H1 (cell line): ENCODE measurements at regions not wholly inside any gene's neighbourhood (a gene's known extent, or its start where the extent isn't known, plus 50 kb on each side); places are given as distances from the start of the nearest gene placed in this dataset.

ENCODE experiments used
- CTCF ChIA-PET: fragments of 300-600 bp; sonication (Branson Sonifier 250); formaldehyde crosslinking; loops from one replicate; lab custom pipeline; 2021; ENCODE audit not compliant: partially characterized antibody; lab: Charles Lee
- POLR2A ChIA-PET: fragments of 300-600 bp; sonication (Branson Sonifier 250); formaldehyde crosslinking; loops from one replicate; lab custom pipeline; 2021; ENCODE audit warnings: inconsistent platforms; ENCODE audit not compliant: partially characterized antibody; lab: Charles Lee
- DNase-seq, 2 experiments: peaks; one replicate each; pipeline versions ENCODE4 v3.0.0 to v3.0.0-alpha.2; 2010 to 2022; ENCODE audit warnings: low spot score in 2 of 2, low read depth in 1 of 2, mixed read lengths in 1 of 2
- FAIRE-seq: peaks from 2 replicates; lab custom pipeline; 2011; peaks lifted over from hg19 to GRCh38; lab: Jason Lieb, UNC
- H2AFZ ChIP-seq: 2 replicates; pipeline ENCODE4 v1.8.1; 2012; ENCODE audit warnings: low read length, inconsistent platforms
- H2AK5ac ChIP-seq: 2 replicates; pipeline ENCODE4 v1.6.1; 2013; ENCODE audit warnings: low read depth, low read length
- H2BK120ac ChIP-seq: replicated peaks from 2 replicates; pipeline ENCODE3; 2013; ENCODE audit warnings: low read depth, low read length, inconsistent platforms
- H2BK12ac ChIP-seq: 2 replicates; pipeline ENCODE4 v1.6.1; 2013; ENCODE audit warnings: low read depth, low read length
- H2BK15ac ChIP-seq: 2 replicates; pipeline ENCODE4 v1.6.1; 2013; ENCODE audit warnings: low read length
- H2BK20ac ChIP-seq: 2 replicates; pipeline ENCODE4 v1.6.1; 2013; ENCODE audit warnings: low read length
- H2BK5ac ChIP-seq: 2 replicates; pipeline ENCODE4 v1.6.1; 2013; ENCODE audit warnings: low read depth, low read length
- H3K14ac ChIP-seq: 2 replicates; pipeline ENCODE4 v1.6.1; 2013; ENCODE audit warnings: inconsistent platforms; ENCODE audit not compliant: insufficient read length
- H3K18ac ChIP-seq: 2 replicates; pipeline ENCODE4 v1.6.1; 2013; ENCODE audit warnings: low read length; ENCODE audit errors: extremely low read depth
- H3K23ac ChIP-seq: 2 replicates; pipeline ENCODE4 v1.6.1; 2013; ENCODE audit warnings: inconsistent platforms; ENCODE audit not compliant: insufficient read length
- H3K23me2 ChIP-seq: 2 replicates; pipeline ENCODE4 v1.6.1; 2013; ENCODE audit warnings: low read depth, low read length
- H3K27ac ChIP-seq: 2 replicates; pipeline ENCODE4 v1.6.1; 2011; ENCODE audit warnings: low read depth, low read length, inconsistent platforms
- H3K27me3 ChIP-seq, 4 experiments: replicated peaks in 1 of 4; 1 replicate in 1 of 4; 2 replicates in 3 of 4; pipeline versions ENCODE4 v1.6.1 to v1.8.1; 2011 to 2013; ENCODE audit warnings: low read length in 3 of 4, mild to moderate bottlenecking in 3 of 4, inconsistent platforms in 2 of 4, mixed read lengths in 2 of 4, moderate library complexity in 1 of 4; ENCODE audit not compliant: control insufficient read depth in 3 of 4, insufficient read depth in 3 of 4; ENCODE audit errors: extremely low read depth in 1 of 4
- H3K36me3 ChIP-seq, 4 experiments: 2 replicates each; pipeline versions ENCODE4 v1.6.1 to v1.8.1; 2011 to 2013; ENCODE audit warnings: mild to moderate bottlenecking in 4 of 4, low read length in 3 of 4, moderate library complexity in 2 of 4, control low read depth in 1 of 4, inconsistent platforms in 1 of 4; ENCODE audit not compliant: insufficient read depth in 4 of 4, control insufficient read depth in 2 of 4
- H3K4ac ChIP-seq: replicated peaks from 2 replicates; pipeline ENCODE3; 2013; ENCODE audit warnings: low read length, low read depth, mixed read lengths, inconsistent platforms; ENCODE audit not compliant: insufficient read length
- H3K4me1 ChIP-seq, 4 experiments: replicated peaks in 1 of 4; 1 replicate in 1 of 4; 2 replicates in 3 of 4; pipeline versions ENCODE4 v1.6.1 to v1.8.1; 2011 to 2013; ENCODE audit warnings: low read length in 3 of 4, inconsistent platforms in 2 of 4, mixed read lengths in 1 of 4; ENCODE audit not compliant: insufficient read depth in 4 of 4, control insufficient read depth in 3 of 4
- H3K4me2 ChIP-seq, 2 experiments: 2 replicates each; pipeline versions ENCODE4 v1.6.1 to v1.8.1; 2011 to 2013; ENCODE audit warnings: low read depth in 2 of 2, low read length in 2 of 2, control low read depth in 1 of 2, inconsistent platforms in 1 of 2, mild to moderate bottlenecking in 1 of 2; ENCODE audit not compliant: insufficient read depth in 1 of 2
- H3K4me3 ChIP-seq, 4 experiments: fragments of 200-600, 300-600 bp in 1 of 4; sonication (generic), shearing (Covaris generic), sonication (Bioruptor Twin) in 1 of 4; 2 replicates each; pipeline versions ENCODE4 v1.5.1 to v1.8.1; 2011 to 2016; ENCODE audit warnings: low read length in 4 of 4, low read depth in 3 of 4, control low read depth in 2 of 4, inconsistent platforms in 2 of 4, mild to moderate bottlenecking in 2 of 4, mixed read lengths in 1 of 4, moderate library complexity in 1 of 4; ENCODE audit not compliant: insufficient read depth in 2 of 4; ENCODE audit errors: extremely low read depth in 1 of 4
- H3K56ac ChIP-seq: replicated peaks from 2 replicates; pipeline ENCODE3; 2013; ENCODE audit warnings: low read depth, mild to moderate bottlenecking, mixed read lengths, low read length, inconsistent platforms; ENCODE audit not compliant: insufficient read length
- H3K79me1 ChIP-seq: 2 replicates; pipeline ENCODE4 v1.6.1; 2013; ENCODE audit warnings: low read depth, low read length, control low read depth
- H3K79me2 ChIP-seq, 2 experiments: 2 replicates each; pipeline versions ENCODE4 v1.6.1 to v1.8.1; 2012 to 2013; ENCODE audit warnings: low read length in 2 of 2, mild to moderate bottlenecking in 2 of 2, inconsistent platforms in 1 of 2; ENCODE audit not compliant: insufficient read depth in 2 of 2, control insufficient read depth in 1 of 2
- H3K9ac ChIP-seq, 4 experiments: replicated peaks in 1 of 4; 1 replicate in 1 of 4; 2 replicates in 3 of 4; pipeline versions ENCODE4 v1.6.1 to v1.8.1; 2011 to 2013; ENCODE audit warnings: low read depth in 3 of 4, low read length in 3 of 4, control low read depth in 2 of 4, mild to moderate bottlenecking in 2 of 4, moderate library complexity in 2 of 4, inconsistent platforms in 1 of 4; ENCODE audit errors: extremely low read depth in 1 of 4
- H3K9me3 ChIP-seq, 2 experiments: 2 replicates each; pipeline versions ENCODE4 v1.6.1 to v1.8.1; 2012 to 2013; ENCODE audit warnings: mild to moderate bottlenecking in 2 of 2, moderate library complexity in 2 of 2, control low read depth in 1 of 2, inconsistent platforms in 1 of 2, low read depth in 1 of 2, low read length in 1 of 2, mixed read lengths in 1 of 2; ENCODE audit not compliant: insufficient read depth in 2 of 2
- H4K20me1 ChIP-seq, 2 experiments: replicated peaks in 1 of 2; 2 replicates each; pipeline versions ENCODE3 to v1.8.1; 2011 to 2013; ENCODE audit warnings: inconsistent platforms in 2 of 2, low read length in 2 of 2, mild to moderate bottlenecking in 1 of 2; ENCODE audit not compliant: insufficient read depth in 2 of 2, control insufficient read depth in 1 of 2
- H4K5ac ChIP-seq: 2 replicates; pipeline ENCODE4 v1.6.1; 2013; ENCODE audit warnings: low read length, low read depth, mixed read lengths, inconsistent platforms; ENCODE audit not compliant: insufficient read length
- H4K8ac ChIP-seq: 2 replicates; pipeline ENCODE4 v1.8.0; 2013; ENCODE audit warnings: mild to moderate bottlenecking, moderate library complexity, low read length, inconsistent platforms; ENCODE audit not compliant: insufficient read depth; ENCODE audit errors: extremely low read depth
- H4K91ac ChIP-seq: replicated peaks from 2 replicates; pipeline ENCODE3; 2013; ENCODE audit warnings: low read length, mixed read lengths, inconsistent platforms; ENCODE audit not compliant: insufficient read length
- ASH2L ChIP-seq: fragments of 200-600, 300-600 bp; sonication (generic); IDR thresholded peaks from one replicate; pipeline ENCODE4 v1.7.1; 2017; ENCODE audit warnings: low read length
- BRCA1 ChIP-seq: IDR thresholded peaks from 2 replicates; pipeline ENCODE4 v1.6.1; 2012; ENCODE audit warnings: low read depth, low read length, improper control_type of control experiment
- CEBPB ChIP-seq: IDR thresholded peaks from 2 replicates; pipeline ENCODE4 v1.6.1; 2012; ENCODE audit warnings: low read depth, low read length
- CHD2 ChIP-seq: IDR thresholded peaks from 2 replicates; pipeline ENCODE4 v1.6.1; 2012; ENCODE audit warnings: low read length, improper control_type of control experiment
- JUN ChIP-seq: IDR thresholded peaks from 2 replicates; pipeline ENCODE4 v1.6.1; 2011; ENCODE audit warnings: low read depth, mild to moderate bottlenecking, improper control_type of control experiment, low read length
- SP2 ChIP-seq: IDR thresholded peaks from 2 replicates; pipeline ENCODE4 v1.6.1; 2012; ENCODE audit warnings: mild to moderate bottlenecking, low read length, inconsistent platforms
- TAF1 ChIP-seq: IDR thresholded peaks from 2 replicates; pipeline ENCODE4 v1.6.1; 2011; ENCODE audit warnings: mild to moderate bottlenecking, low read depth, low read length
- TEAD4 ChIP-seq: IDR thresholded peaks from 2 replicates; pipeline ENCODE4 v1.6.1; 2012; ENCODE audit warnings: low read depth, low read length, inconsistent platforms, mixed read lengths
- YY1 ChIP-seq: IDR thresholded peaks from 2 replicates; pipeline ENCODE4 v1.6.1; 2011; ENCODE audit warnings: low read depth, mild to moderate bottlenecking, low read length
- WGBS, 2 experiments: shearing (Covaris generic) in 1 of 2; methylation state at CpG; one replicate each; pipeline versions ENCODE4 v1.1.6 to v1.1.7; 2013 to 2015; ENCODE audit warnings: low lambda C conversion rate in 2 of 2, mixed read lengths in 2 of 2, inconsistent platforms in 1 of 2, low coverage in 1 of 2, missing lambda C conversion rate in 1 of 2; ENCODE audit not compliant: insufficient replicate concordance in 2 of 2, insufficient coverage in 1 of 2, insufficient read length in 1 of 2; ENCODE audit errors: extremely low coverage in 1 of 2, missing lambda C conversion rate in 1 of 2; 5-methylcytosine and 5-hydroxymethylcytosine counted together
- TF ChIP-seq, protein P1 (sequence below): IDR thresholded peaks from 2 replicates; pipeline ENCODE4 v1.6.1; 2011; ENCODE audit warnings: low read depth, mild to moderate bottlenecking, low read length; ENCODE audit not compliant: insufficient read depth
- TF ChIP-seq, protein P2 (sequence below), 3 experiments: IDR thresholded peaks; 1 replicate in 2 of 3; 2 replicates in 1 of 3; pipeline versions ENCODE4 v1.5.1 to v1.6.1; 2011; ENCODE audit warnings: low read length in 3 of 3, mild to moderate bottlenecking in 3 of 3, inconsistent platforms in 2 of 3, low read depth in 1 of 3, moderate library complexity in 1 of 3; ENCODE audit not compliant: insufficient read depth in 1 of 3; ENCODE audit errors: control extremely low read depth in 1 of 3

- Histone ChIP-seq H3K79me2 (no peaks in the 10 kb centered on the region), H3K27me3 (no peaks in the 10 kb centered on the region; a peak in 1 of 7 replicates), H3K9ac (no peak overlapping the region), H2BK15ac (no peak overlapping the region), H3K36me3 (no peaks in the 10 kb centered on the region), H4K20me1 (no peaks in the 10 kb centered on the region), H2BK5ac (no peak overlapping the region), H3K56ac (no peak overlapping the region), H4K5ac (no peak overlapping the region), H2AFZ (no peak overlapping the region), H4K91ac (no peak overlapping the region), H3K14ac (no peak overlapping the region), H3K18ac (no peak overlapping the region), H2AK5ac (no peak overlapping the region), H3K4me3 (no peak overlapping the region), H3K23ac (no peak overlapping the region), H4K8ac (no peak overlapping the region), H3K4me1 (peaks cover 0 to 10% (median 7%) of the 10 kb centered on the region in 4 experiments; a peak in 3 of 7 replicates), H3K79me1 (no peaks in the 10 kb centered on the region), H3K4ac (no peak overlapping the region), H3K23me2 (no peaks in the 10 kb centered on the region), H2BK120ac (no peak overlapping the region), H3K4me2 (no peak overlapping the region), H2BK12ac (no peak overlapping the region), H3K27ac (no peak overlapping the region), H3K9me3 (no peaks in the 10 kb centered on the region), H2BK20ac (no peak overlapping the region)
- POLR2A ChIA-PET: no interaction called here
- TF ChIP-seq CEBPB (no peak), TEAD4 (no peak), JUN (no peak), BRCA1 (no peak), SP2 (no peak), YY1 (no peak), ASH2L (no peak), TAF1 (no peak), CHD2 (no peak)
- TF ChIP-seq, protein P1, sequence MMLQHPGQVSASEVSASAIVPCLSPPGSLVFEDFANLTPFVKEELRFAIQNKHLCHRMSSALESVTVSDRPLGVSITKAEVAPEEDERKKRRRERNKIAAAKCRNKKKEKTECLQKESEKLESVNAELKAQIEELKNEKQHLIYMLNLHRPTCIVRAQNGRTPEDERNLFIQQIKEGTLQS: no peak
- TF ChIP-seq, protein P2, sequence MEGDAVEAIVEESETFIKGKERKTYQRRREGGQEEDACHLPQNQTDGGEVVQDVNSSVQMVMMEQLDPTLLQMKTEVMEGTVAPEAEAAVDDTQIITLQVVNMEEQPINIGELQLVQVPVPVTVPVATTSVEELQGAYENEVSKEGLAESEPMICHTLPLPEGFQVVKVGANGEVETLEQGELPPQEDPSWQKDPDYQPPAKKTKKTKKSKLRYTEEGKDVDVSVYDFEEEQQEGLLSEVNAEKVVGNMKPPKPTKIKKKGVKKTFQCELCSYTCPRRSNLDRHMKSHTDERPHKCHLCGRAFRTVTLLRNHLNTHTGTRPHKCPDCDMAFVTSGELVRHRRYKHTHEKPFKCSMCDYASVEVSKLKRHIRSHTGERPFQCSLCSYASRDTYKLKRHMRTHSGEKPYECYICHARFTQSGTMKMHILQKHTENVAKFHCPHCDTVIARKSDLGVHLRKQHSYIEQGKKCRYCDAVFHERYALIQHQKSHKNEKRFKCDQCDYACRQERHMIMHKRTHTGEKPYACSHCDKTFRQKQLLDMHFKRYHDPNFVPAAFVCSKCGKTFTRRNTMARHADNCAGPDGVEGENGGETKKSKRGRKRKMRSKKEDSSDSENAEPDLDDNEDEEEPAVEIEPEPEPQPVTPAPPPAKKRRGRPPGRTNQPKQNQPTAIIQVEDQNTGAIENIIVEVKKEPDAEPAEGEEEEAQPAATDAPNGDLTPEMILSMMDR (IDR thresholded peaks at IDR 0.05; ENCODE audit: control extremely low read depth in 1 of 3, insufficient read depth in 1 of 3, low read depth in 1 of 3, low read length in 3 of 3): no peak
- no peak for DNase-seq
- CTCF ChIA-PET: no interaction called here
- no peak for FAIRE-seq
- 89% methylated on average over 3 of the region's 3 CpGs; no CpG with 5 or more reads in 1 of the 2 experiments for whole genome bisulfite sequencing, 2 experiments
These were observed 74.6 kb upstream of the PRR23E start for GRCh38 chr3:127118366-127118765.
